ENCODE measurements at regions not wholly inside any gene's neighbourhood (a gene's known extent, or its start where the extent isn't known, plus 50 kb on each side); places are given as distances from the start of the nearest gene placed in this dataset.
A peak's percentile ranks its signal among the peaks of the same experiment; 100 is the strongest.

DNA sequence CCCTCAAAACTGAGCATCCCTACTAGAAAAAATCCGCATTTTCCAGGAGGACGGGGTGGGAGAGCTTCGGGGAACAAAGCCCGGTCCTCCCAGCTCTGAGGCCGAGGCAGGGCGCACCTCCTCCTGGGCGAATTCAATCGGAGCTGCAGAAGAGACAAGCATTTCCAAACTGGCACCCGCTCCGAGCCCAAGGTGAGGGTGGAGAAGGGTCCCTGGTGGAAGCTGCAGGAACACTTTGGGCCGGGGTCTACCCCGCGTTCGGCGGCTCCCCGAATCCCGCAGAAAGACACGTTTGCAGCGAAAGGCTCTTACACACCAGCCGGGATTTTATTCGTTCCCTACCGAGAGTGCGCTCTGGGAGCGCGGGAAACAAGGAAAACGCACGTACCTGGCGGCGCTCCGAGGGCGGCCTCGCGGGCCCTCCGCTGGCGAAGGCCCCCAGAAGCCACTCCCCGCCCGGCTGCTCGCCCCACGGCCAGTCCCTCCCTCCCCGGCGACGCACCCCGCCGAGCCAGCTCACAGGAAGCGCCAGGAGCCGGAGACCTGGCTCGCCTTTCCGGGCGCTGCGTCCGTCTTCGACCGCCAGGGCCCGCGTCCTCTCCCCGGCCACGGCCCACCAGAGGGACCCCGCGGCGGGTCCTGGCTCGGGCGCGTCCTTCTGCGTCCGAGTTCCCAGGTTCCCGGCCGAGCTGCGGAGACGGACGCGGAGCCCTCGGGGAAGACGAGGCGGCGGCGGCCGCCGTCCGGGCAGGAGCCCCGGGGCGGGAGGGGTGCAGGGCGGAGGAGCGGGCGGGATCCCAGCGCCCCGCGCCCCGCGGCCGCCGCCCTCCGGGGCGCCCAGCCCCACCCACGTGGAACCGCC is 49.8 kb upstream of the BAHCC1 start:
- DNase-seq = peak; percentile 87 to 94 (median 91)

Measured in suppressor macrophage (primary cell).